Trophoblast cell (in vitro differentiated cells and primary cell): ENCODE measurements at regions not wholly inside any gene's neighbourhood (a gene's known extent, or its start where the extent isn't known, plus 50 kb on each side); places are given as distances from the start of the nearest gene placed in this dataset.

Experiments
- DNase-seq, 2 donors: peaks; one replicate each; pipeline ENCODE4 v3.0.0-alpha.2; 2016
- H2AFZ ChIP-seq: 2 replicates; pipeline ENCODE4 v1.6.1; 2013; ENCODE audit warnings: low read length, moderate library complexity, mild to moderate bottlenecking; ENCODE audit not compliant: insufficient read depth, poor library complexity
- H2AK5ac ChIP-seq: 2 replicates; pipeline ENCODE4 v1.6.1; 2013; ENCODE audit warnings: mild to moderate bottlenecking, low read length
- H2BK120ac ChIP-seq: 2 replicates; pipeline ENCODE4 v1.6.1; 2013; ENCODE audit warnings: low read length, mild to moderate bottlenecking, moderate library complexity; ENCODE audit not compliant: insufficient read depth, poor library complexity
- H2BK12ac ChIP-seq: 2 replicates; pipeline ENCODE4 v1.6.1; 2013; ENCODE audit warnings: mild to moderate bottlenecking, low read length, moderate library complexity
- H2BK5ac ChIP-seq: 2 replicates; pipeline ENCODE4 v1.6.1; 2013; ENCODE audit warnings: low read length, low read depth, moderate library complexity, mild to moderate bottlenecking; ENCODE audit not compliant: poor library complexity
- H3K14ac ChIP-seq: 2 replicates; pipeline ENCODE4 v1.6.1; 2013; ENCODE audit warnings: mild to moderate bottlenecking, low read length
- H3K18ac ChIP-seq: 2 replicates; pipeline ENCODE4 v1.6.1; 2013; ENCODE audit warnings: mild to moderate bottlenecking, low read length
- H3K23ac ChIP-seq: 2 replicates; pipeline ENCODE4 v1.6.1; 2013; ENCODE audit warnings: low read length
- H3K27ac ChIP-seq: 2 replicates; pipeline ENCODE4 v1.5.1; 2013; ENCODE audit warnings: low read depth, mild to moderate bottlenecking, inconsistent platforms, low read length, moderate library complexity
- H3K27me3 ChIP-seq: 2 replicates; pipeline ENCODE4 v1.6.1; 2013; ENCODE audit warnings: inconsistent platforms, mild to moderate bottlenecking, low read length, moderate library complexity; ENCODE audit not compliant: insufficient read depth
- H3K36me3 ChIP-seq, 2 experiments: 1 replicate in 1 of 2; 2 replicates in 1 of 2; pipeline ENCODE4 v1.6.1; 2013; ENCODE audit warnings: low read length in 2 of 2, mild to moderate bottlenecking in 2 of 2, moderate library complexity in 1 of 2; ENCODE audit not compliant: insufficient read depth in 2 of 2, control insufficient read depth in 1 of 2
- H3K4ac ChIP-seq: 2 replicates; pipeline ENCODE4 v1.6.1; 2013; ENCODE audit warnings: low read depth, mild to moderate bottlenecking, low read length, moderate library complexity
- H3K4me1 ChIP-seq, 2 experiments: 1 replicate in 1 of 2; 2 replicates in 1 of 2; pipeline ENCODE4 v1.6.1; 2013; ENCODE audit warnings: low read length in 2 of 2, mild to moderate bottlenecking in 2 of 2, moderate library complexity in 1 of 2; ENCODE audit not compliant: insufficient read depth in 2 of 2, control insufficient read depth in 1 of 2
- H3K4me2 ChIP-seq: 2 replicates; pipeline ENCODE4 v1.6.1; 2013; ENCODE audit warnings: inconsistent platforms, mild to moderate bottlenecking, low read length, moderate library complexity
- H3K4me3 ChIP-seq: 2 replicates; pipeline ENCODE4 v1.5.1; 2013; ENCODE audit warnings: mild to moderate bottlenecking, low read depth, low read length, inconsistent platforms
- H3K79me1 ChIP-seq: one replicate; pipeline ENCODE4 v1.6.1; 2013; ENCODE audit warnings: low read length
- H3K79me2 ChIP-seq: 2 replicates; pipeline ENCODE4 v1.6.1; 2013; ENCODE audit warnings: low read length, mild to moderate bottlenecking; ENCODE audit not compliant: control insufficient read depth, insufficient read depth, poor library complexity
- H3K9ac ChIP-seq: 2 replicates; pipeline ENCODE4 v1.6.1; 2013; ENCODE audit warnings: mild to moderate bottlenecking, low read length
- H3K9me3 ChIP-seq: 2 replicates; pipeline ENCODE4 v1.6.1; 2013; ENCODE audit warnings: low read depth, mild to moderate bottlenecking, control low read depth, inconsistent platforms, low read length; ENCODE audit not compliant: insufficient read depth
- H4K12ac ChIP-seq: 2 replicates; pipeline ENCODE4 v1.6.1; 2013; ENCODE audit warnings: low read depth, mild to moderate bottlenecking, low read length, moderate library complexity
- H4K8ac ChIP-seq: 2 replicates; pipeline ENCODE4 v1.6.1; 2013; ENCODE audit warnings: low read depth, mild to moderate bottlenecking, low read length, moderate library complexity
- H4K91ac ChIP-seq: one replicate; pipeline ENCODE4 v1.6.1; 2013; ENCODE audit warnings: low read depth, mild to moderate bottlenecking, low read length, moderate library complexity
- WGBS: extraction: QIAGEN DNeasy Blood & Tissue Kit; methylation state at CpG from one replicate; pipeline ENCODE4 v1.1.7; 2013; ENCODE audit warnings: missing lambda C conversion rate; ENCODE audit not compliant: insufficient read length, insufficient coverage; ENCODE audit errors: extremely low coverage; 5-methylcytosine and 5-hydroxymethylcytosine counted together

DNA sequence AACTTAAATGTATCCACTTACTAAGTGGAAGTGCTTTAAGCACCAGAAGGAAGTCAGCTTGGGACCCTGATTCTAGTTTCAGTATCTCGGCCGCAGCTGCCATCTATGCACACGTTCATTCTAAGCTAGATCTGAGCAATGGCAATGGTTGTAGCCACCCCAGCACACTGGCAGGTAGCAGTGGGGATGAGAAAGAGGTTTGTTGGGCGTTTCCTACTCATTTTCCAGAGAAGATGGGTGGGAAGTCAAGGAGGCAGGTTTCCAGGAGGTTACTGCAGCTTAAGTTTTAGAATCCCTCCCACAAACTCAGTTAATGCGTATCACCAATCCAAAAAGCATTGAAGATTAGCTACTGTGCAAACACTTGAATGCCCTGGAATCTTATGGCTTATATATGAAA, 114.2 kb upstream of the TSC22D1 start:
- no peak overlapping the region for H3K14ac ChIP-seq
- H3K27me3 ChIP-seq: no peaks in the 10 kb centered on the region
- peaks cover 0 to 2% of the 10 kb centered on the region in 2 experiments for H3K4me1 ChIP-seq
- H4K12ac ChIP-seq: no peak overlapping the region
- H3K79me2 ChIP-seq: no peaks in the 10 kb centered on the region
- no peak overlapping the region for H2AK5ac ChIP-seq
- no peak overlapping the region for H3K9ac ChIP-seq
- H2BK5ac ChIP-seq: no peak overlapping the region
- no peak overlapping the region for H4K8ac ChIP-seq
- H3K4me2 ChIP-seq: no peak overlapping the region
- no peak for DNase-seq
- no CpG with 5 or more reads among the region's 5 CpGs for WGBS
- H3K4ac ChIP-seq: no peak overlapping the region
- H2AFZ ChIP-seq: no peak overlapping the region
- H4K91ac ChIP-seq: no peak overlapping the region
- no peak overlapping the region for H3K27ac ChIP-seq
- peaks cover 5% of the 10 kb centered on the region for H3K9me3 ChIP-seq
- H3K4me3 ChIP-seq: no peak overlapping the region
- no peaks in the 10 kb centered on the region for H3K79me1 ChIP-seq
- H3K23ac ChIP-seq: no peak overlapping the region
- H2BK12ac ChIP-seq: no peak overlapping the region
- no peak overlapping the region for H2BK120ac ChIP-seq
- no peak overlapping the region for H3K18ac ChIP-seq
- H3K36me3 ChIP-seq: no peaks in the 10 kb centered on the region

GRCh38 chr13:44688652-44689051, 112.5 kb upstream of the TSC22D1 start:
- DNase-seq: no peak
- H2BK12ac ChIP-seq: no peak overlapping the region
- no peak overlapping the region for H3K4me2 ChIP-seq
- no peaks in the 10 kb centered on the region for H3K79me1 ChIP-seq
- no peak overlapping the region for H2AFZ ChIP-seq
- H2AK5ac ChIP-seq: no peak overlapping the region
- no peaks in the 10 kb centered on the region for H3K27me3 ChIP-seq
- no peak overlapping the region for H4K8ac ChIP-seq
- no peak overlapping the region for H4K12ac ChIP-seq
- H2BK120ac ChIP-seq: no peak overlapping the region
- H3K9me3 ChIP-seq: peaks cover 9% of the 10 kb centered on the region
- peaks cover 0 to 2% of the 10 kb centered on the region in 2 experiments for H3K4me1 ChIP-seq
- no peak overlapping the region for H3K27ac ChIP-seq
- H3K79me2 ChIP-seq: no peaks in the 10 kb centered on the region
- no peak overlapping the region for H3K14ac ChIP-seq
- H3K36me3 ChIP-seq: no peaks in the 10 kb centered on the region
- H3K23ac ChIP-seq: no peak overlapping the region
- H4K91ac ChIP-seq: no peak overlapping the region
- no peak overlapping the region for H3K9ac ChIP-seq
- no peak overlapping the region for H3K18ac ChIP-seq
- H3K4ac ChIP-seq: no peak overlapping the region
- no peak overlapping the region for H3K4me3 ChIP-seq
- H2BK5ac ChIP-seq: no peak overlapping the region

GRCh38 chr13:44686531-44686934, 110.4 kb upstream of the TSC22D1 start:
- H2BK120ac ChIP-seq: no peak overlapping the region
- H3K23ac ChIP-seq: no peak overlapping the region
- 100% methylated on average over 2 of the region's 4 CpGs for WGBS
- no peak overlapping the region for H4K91ac ChIP-seq
- H3K4ac ChIP-seq: no peak overlapping the region
- no peaks in the 10 kb centered on the region for H3K36me3 ChIP-seq
- no peak overlapping the region for H3K4me2 ChIP-seq
- H3K4me1 ChIP-seq: no peaks in the 10 kb centered on the region
- H2BK5ac ChIP-seq: no peak overlapping the region
- H3K79me2 ChIP-seq: no peaks in the 10 kb centered on the region
- H3K14ac ChIP-seq: no peak overlapping the region
- H2BK12ac ChIP-seq: no peak overlapping the region
- H4K12ac ChIP-seq: no peak overlapping the region
- no peak overlapping the region for H3K4me3 ChIP-seq
- no peak overlapping the region for H3K9ac ChIP-seq
- H4K8ac ChIP-seq: no peak overlapping the region
- DNase-seq: no peak
- H3K79me1 ChIP-seq: no peaks in the 10 kb centered on the region
- no peak overlapping the region for H3K18ac ChIP-seq
- H3K27ac ChIP-seq: no peak overlapping the region
- no peak overlapping the region for H2AFZ ChIP-seq
- no peak overlapping the region for H2AK5ac ChIP-seq
- no peaks in the 10 kb centered on the region for H3K27me3 ChIP-seq
- H3K9me3 ChIP-seq: peaks cover 7% of the 10 kb centered on the region

DNA sequence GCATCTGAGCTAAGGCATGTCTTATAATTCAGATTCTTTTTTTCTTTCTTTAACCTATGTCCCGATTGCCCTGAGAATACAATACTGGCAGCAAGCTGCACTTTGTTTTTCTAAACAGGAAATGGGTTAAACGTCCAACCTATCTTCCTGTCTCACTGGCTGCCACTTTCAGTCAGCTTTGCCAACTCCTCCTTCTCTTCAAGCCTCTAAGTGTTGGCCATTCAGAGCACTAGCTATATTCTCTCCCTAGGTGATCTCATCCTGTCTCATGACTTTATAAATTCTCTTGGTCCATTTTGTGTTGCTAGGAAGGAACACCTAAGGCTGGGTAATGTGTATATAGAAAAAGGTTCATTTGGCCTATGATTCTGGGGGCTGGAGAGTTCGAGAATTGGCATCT, 109.5 kb upstream of the TSC22D1 start:
- Histone ChIP-seq H2BK120ac (no peak overlapping the region), H3K18ac (no peak overlapping the region), H4K8ac (no peak overlapping the region), H2AFZ (no peak overlapping the region), H2BK5ac (no peak overlapping the region), H4K91ac (no peak overlapping the region), H3K4me3 (no peak overlapping the region), H2BK12ac (no peak overlapping the region), H3K14ac (no peak overlapping the region), H3K4me1 (no peaks in the 10 kb centered on the region), H3K36me3 (no peaks in the 10 kb centered on the region), H2AK5ac (no peak overlapping the region), H3K4me2 (no peak overlapping the region), H3K27me3 (no peaks in the 10 kb centered on the region), H3K79me1 (no peaks in the 10 kb centered on the region), H3K79me2 (no peaks in the 10 kb centered on the region), H3K27ac (no peak overlapping the region), H3K9me3 (peaks cover 7% of the 10 kb centered on the region), H3K23ac (no peak overlapping the region), H3K4ac (no peak overlapping the region), H3K9ac (no peak overlapping the region), H4K12ac (no peak overlapping the region)
- no CpG with 5 or more reads among the region's 3 CpGs for WGBS
- no peak for DNase-seq
